ENCODE measurements at regions not wholly inside any gene's neighbourhood (a gene's known extent, or its start where the extent isn't known, plus 50 kb on each side); places are given as distances from the start of the nearest gene placed in this dataset.
"Not testable (repeated sequence)": the region's sequence is repeated elsewhere in the genome, so short reads cannot be mapped to it uniquely, and the experiment has no call there.

GRCh38 chr5:51138164-51138563, 245.1 kb upstream of the ISL1 start:
- Histone ChIP-seq H3K9me3 (ENCODE audit: control insufficient read depth, low read length) (no peaks in the 10 kb centered on the region), H3K36me3 (ENCODE audit: control insufficient read depth, insufficient read depth, low read length, severe bottlenecking) (no peaks in the 10 kb centered on the region), H3K4me3 (ENCODE audit: low read length) (no peak overlapping the region), H3K27me3 (replicated peaks; ENCODE audit: control insufficient read depth, insufficient read depth, low read length) (no peaks in the 10 kb centered on the region), H3K4me1 (ENCODE audit: control insufficient read depth, insufficient read depth, low read length) (no peaks in the 10 kb centered on the region), H3K9ac (ENCODE audit: low read length) (no peak overlapping the region)
- no peak for DNase-seq (ENCODE audit: low read depth)

GRCh38 chr5:51148437-51148836, 234.8 kb upstream of the ISL1 start:
- no peaks in the 10 kb centered on the region for H3K27me3 ChIP-seq (replicated peaks; ENCODE audit: control insufficient read depth, insufficient read depth, low read length)
- H3K4me1 ChIP-seq (ENCODE audit: control insufficient read depth, insufficient read depth, low read length): no peaks in the 10 kb centered on the region
- DNase-seq (ENCODE audit: low read depth): no peak
- H3K36me3 ChIP-seq (ENCODE audit: control insufficient read depth, insufficient read depth, low read length, severe bottlenecking): no peaks in the 10 kb centered on the region
- peaks cover 9% of the 10 kb centered on the region for H3K9me3 ChIP-seq (ENCODE audit: control insufficient read depth, low read length)
- H3K9ac ChIP-seq (ENCODE audit: low read length): no peak overlapping the region
- no peak overlapping the region for H3K4me3 ChIP-seq (ENCODE audit: low read length)

GRCh38 chr5:51156222-51156621, 227.0 kb upstream of the ISL1 start:
- Histone ChIP-seq H3K4me3 (ENCODE audit: low read length) (no peak overlapping the region), H3K9ac (ENCODE audit: low read length) (no peak overlapping the region), H3K4me1 (ENCODE audit: control insufficient read depth, insufficient read depth, low read length) (no peaks in the 10 kb centered on the region), H3K9me3 (ENCODE audit: control insufficient read depth, low read length) (peaks cover 5% of the 10 kb centered on the region), H3K27me3 (replicated peaks; ENCODE audit: control insufficient read depth, insufficient read depth, low read length) (no peaks in the 10 kb centered on the region), H3K36me3 (ENCODE audit: control insufficient read depth, insufficient read depth, low read length, severe bottlenecking) (no peaks in the 10 kb centered on the region)
- no peak for DNase-seq (ENCODE audit: low read depth)

- Histone ChIP-seq H3K4me3 (ENCODE audit: low read length) (no peak overlapping the region), H3K9ac (ENCODE audit: low read length) (no peak overlapping the region), H3K4me1 (ENCODE audit: control insufficient read depth, insufficient read depth, low read length) (no peaks in the 10 kb centered on the region), H3K36me3 (ENCODE audit: control insufficient read depth, insufficient read depth, low read length, severe bottlenecking) (no peaks in the 10 kb centered on the region), H3K9me3 (ENCODE audit: control insufficient read depth, low read length) (peaks cover 6% of the 10 kb centered on the region), H3K27me3 (replicated peaks; ENCODE audit: control insufficient read depth, insufficient read depth, low read length) (no peaks in the 10 kb centered on the region)
- DNase-seq (ENCODE audit: low read depth): no peak
Measured at GRCh38 chr5:51156838-51157237, 226.4 kb upstream of the ISL1 start.

GRCh38 chr5:51159164-51159563, 224.1 kb upstream of the ISL1 start:
- peaks cover 17% of the 10 kb centered on the region for H3K9me3 ChIP-seq (ENCODE audit: control insufficient read depth, low read length)
- no peaks in the 10 kb centered on the region for H3K27me3 ChIP-seq (replicated peaks; ENCODE audit: control insufficient read depth, insufficient read depth, low read length)
- no peaks in the 10 kb centered on the region for H3K4me1 ChIP-seq (ENCODE audit: control insufficient read depth, insufficient read depth, low read length)
- no peak overlapping the region for H3K9ac ChIP-seq (ENCODE audit: low read length)
- H3K4me3 ChIP-seq (ENCODE audit: low read length): no peak overlapping the region
- no peak for DNase-seq (ENCODE audit: low read depth)
- no peaks in the 10 kb centered on the region for H3K36me3 ChIP-seq (ENCODE audit: control insufficient read depth, insufficient read depth, low read length, severe bottlenecking)

GRCh38 chr5:51159606-51160005, 223.6 kb upstream of the ISL1 start:
- no peak for DNase-seq (ENCODE audit: low read depth)
- peaks cover 17% of the 10 kb centered on the region for H3K9me3 ChIP-seq (ENCODE audit: control insufficient read depth, low read length)
- no peaks in the 10 kb centered on the region for H3K27me3 ChIP-seq (replicated peaks; ENCODE audit: control insufficient read depth, insufficient read depth, low read length)
- no peak overlapping the region for H3K4me3 ChIP-seq (ENCODE audit: low read length)
- H3K4me1 ChIP-seq (ENCODE audit: control insufficient read depth, insufficient read depth, low read length): no peaks in the 10 kb centered on the region
- H3K9ac ChIP-seq (ENCODE audit: low read length): no peak overlapping the region
- H3K36me3 ChIP-seq (ENCODE audit: control insufficient read depth, insufficient read depth, low read length, severe bottlenecking): no peaks in the 10 kb centered on the region

GRCh38 chr5:51162245-51162644, 221.0 kb upstream of the ISL1 start:
- H3K9ac ChIP-seq (ENCODE audit: low read length): no peak overlapping the region
- no peak overlapping the region for H3K4me3 ChIP-seq (ENCODE audit: low read length)
- peaks cover 17% of the 10 kb centered on the region for H3K9me3 ChIP-seq (ENCODE audit: control insufficient read depth, low read length)
- H3K27me3 ChIP-seq (replicated peaks; ENCODE audit: control insufficient read depth, insufficient read depth, low read length): no peaks in the 10 kb centered on the region
- H3K36me3 ChIP-seq (ENCODE audit: control insufficient read depth, insufficient read depth, low read length, severe bottlenecking): no peaks in the 10 kb centered on the region
- H3K4me1 ChIP-seq (ENCODE audit: control insufficient read depth, insufficient read depth, low read length): no peaks in the 10 kb centered on the region
- DNase-seq (ENCODE audit: low read depth): no peak

GRCh38 chr5:51165621-51166020, 217.6 kb upstream of the ISL1 start:
- DNase-seq (ENCODE audit: low read depth); H3K4me3 ChIP-seq (ENCODE audit: low read length); H3K4me1 ChIP-seq (ENCODE audit: control insufficient read depth, insufficient read depth, low read length); H3K27me3 ChIP-seq (replicated peaks; ENCODE audit: control insufficient read depth, insufficient read depth, low read length); H3K9ac ChIP-seq (ENCODE audit: low read length); H3K36me3 ChIP-seq (ENCODE audit: control insufficient read depth, insufficient read depth, low read length, severe bottlenecking): not testable (repeated sequence)
- peaks cover 17% of the 10 kb centered on the region for H3K9me3 ChIP-seq (ENCODE audit: control insufficient read depth, low read length)

- H3K4me3 ChIP-seq (ENCODE audit: low read length): no peak overlapping the region
- no peak for DNase-seq (ENCODE audit: low read depth)
Measured at GRCh38 chr5:51172903-51173626, 210.2 kb upstream of the ISL1 start.

GRCh38 chr5:51181208-51181894, 201.9 kb upstream of the ISL1 start:
- Histone ChIP-seq H3K4me1 (ENCODE audit: control insufficient read depth, insufficient read depth, low read length) (no peaks in the 10 kb centered on the region), H3K9ac (ENCODE audit: low read length) (no peak overlapping the region), H3K9me3 (ENCODE audit: control insufficient read depth, low read length) (no peaks in the 10 kb centered on the region), H3K27me3 (replicated peaks; ENCODE audit: control insufficient read depth, insufficient read depth, low read length) (no peaks in the 10 kb centered on the region), H3K36me3 (ENCODE audit: control insufficient read depth, insufficient read depth, low read length, severe bottlenecking) (no peaks in the 10 kb centered on the region), H3K4me3 (ENCODE audit: low read length) (no peak overlapping the region)
- DNase-seq (ENCODE audit: low read depth): no peak

More at GRCh38 chr5:51172903-51173626, 210.2 kb upstream of the ISL1 start:
- H3K27me3 ChIP-seq (replicated peaks; ENCODE audit: control insufficient read depth, insufficient read depth, low read length): no peaks in the 10 kb centered on the region
- no peaks in the 10 kb centered on the region for H3K4me1 ChIP-seq (ENCODE audit: control insufficient read depth, insufficient read depth, low read length)
- H3K36me3 ChIP-seq (ENCODE audit: control insufficient read depth, insufficient read depth, low read length, severe bottlenecking): no peaks in the 10 kb centered on the region
- H3K9me3 ChIP-seq (ENCODE audit: control insufficient read depth, low read length): no peaks in the 10 kb centered on the region
- H3K9ac ChIP-seq (ENCODE audit: low read length): no peak overlapping the region

- no peaks in the 10 kb centered on the region for H3K36me3 ChIP-seq (ENCODE audit: control insufficient read depth, insufficient read depth, low read length, severe bottlenecking)
- no peak overlapping the region for H3K4me3 ChIP-seq (ENCODE audit: low read length)
- H3K9ac ChIP-seq (ENCODE audit: low read length): no peak overlapping the region
- no peak for DNase-seq (ENCODE audit: low read depth)
- no peaks in the 10 kb centered on the region for H3K9me3 ChIP-seq (ENCODE audit: control insufficient read depth, low read length)
- no peaks in the 10 kb centered on the region for H3K27me3 ChIP-seq (replicated peaks; ENCODE audit: control insufficient read depth, insufficient read depth, low read length)
- no peaks in the 10 kb centered on the region for H3K4me1 ChIP-seq (ENCODE audit: control insufficient read depth, insufficient read depth, low read length)
Measured at GRCh38 chr5:51185850-51186329, 197.4 kb upstream of the ISL1 start.
